DMS153 treated with DMSO at 0.1 percent for 48 hours (cell line): ENCODE measurements at regions not wholly inside any gene's neighbourhood (a gene's known extent, or its start where the extent isn't known, plus 50 kb on each side); places are given as distances from the start of the nearest gene placed in this dataset.
"Not testable (repeated sequence)": the region's sequence is repeated elsewhere in the genome, so short reads cannot be mapped to it uniquely, and the experiment has no call there.

Experiments
- DNase-seq: peaks from one replicate; lab custom pipeline; 2025; ENCODE audit not compliant: unreplicated experiment; lab: John Stamatoyannopoulos, UW

- DNase-seq: no peak
Observed at GRCh38 chr22:47401976-47402770, 639.7 kb downstream of the TBC1D22A start.

- DNase-seq: no peak
Observed at GRCh38 chr22:47401592-47401898, 639.1 kb downstream of the TBC1D22A start.

- no peak for DNase-seq
Observed at GRCh38 chr22:47400701-47401591, 638.5 kb downstream of the TBC1D22A start.

- not testable (repeated sequence) for DNase-seq
Observed at GRCh38 chr22:47400131-47400530, 637.7 kb downstream of the TBC1D22A start.

DNA sequence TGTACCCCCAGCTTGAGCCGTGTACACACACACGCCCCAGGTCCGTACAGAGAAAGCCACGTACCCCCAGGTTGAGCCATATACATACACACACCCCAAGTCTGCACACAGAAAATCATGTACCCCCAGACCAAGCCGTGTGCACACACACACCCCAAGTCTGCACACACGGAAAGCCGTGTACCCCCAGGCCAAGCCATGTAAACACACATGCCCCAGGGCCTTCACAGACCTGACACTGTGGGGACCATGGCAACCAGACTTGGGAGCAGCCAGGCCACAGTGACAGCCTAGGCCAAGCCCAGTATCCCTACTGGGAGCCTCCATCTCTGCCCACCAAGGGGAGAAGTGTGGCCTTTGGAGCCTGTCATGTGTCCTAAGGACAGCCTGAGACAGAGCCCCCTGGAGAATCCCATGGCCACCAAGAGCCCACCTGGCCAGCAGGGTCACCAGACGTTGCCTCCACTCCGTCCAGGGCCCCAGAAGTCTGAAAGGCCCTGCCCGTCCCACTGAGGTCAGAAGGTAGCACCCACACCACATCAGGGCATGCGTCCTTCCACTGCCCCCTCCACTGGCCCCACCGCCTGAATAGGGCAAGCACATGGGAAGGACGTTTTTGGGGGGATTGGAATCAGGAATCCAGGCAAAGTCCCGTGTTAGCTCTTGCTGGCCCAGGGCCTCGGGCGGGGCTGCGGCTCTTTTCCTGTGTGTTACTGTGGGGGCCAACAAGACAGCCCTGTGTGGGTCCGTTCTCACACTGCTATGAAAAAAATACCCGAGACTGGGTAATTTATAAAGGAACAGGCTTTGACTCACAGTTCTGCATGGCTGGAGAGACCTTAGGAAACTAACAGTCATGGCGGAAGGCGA, 636.7 kb downstream of the TBC1D22A start:
- no peak for DNase-seq

DNA sequence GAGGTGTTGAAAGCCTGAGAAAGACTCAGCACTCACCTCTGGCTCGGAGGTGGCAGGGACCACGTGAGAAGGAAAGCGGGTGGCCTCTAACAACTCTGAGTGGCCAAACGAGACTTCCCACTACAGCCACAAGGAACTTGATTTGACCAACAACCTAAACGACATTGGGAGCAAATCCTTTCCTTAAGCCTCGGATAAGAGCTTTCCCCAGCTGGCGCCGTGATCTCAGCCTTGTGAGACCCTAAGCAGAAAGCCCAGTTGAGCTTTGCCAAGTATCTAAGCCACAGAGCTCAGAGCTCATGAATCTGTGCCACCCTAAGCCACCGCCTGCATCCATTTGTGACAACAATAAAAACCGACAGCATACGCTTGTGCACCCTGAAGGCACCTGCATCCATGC, 636.0 kb downstream of the TBC1D22A start:
- no peak for DNase-seq

- no peak for DNase-seq
Observed at GRCh38 chr22:47397673-47398072, 635.2 kb downstream of the TBC1D22A start.

GRCh38 chr22:47396515-47396914, 634.1 kb downstream of the TBC1D22A start:
- DNase-seq: no peak

- no peak for DNase-seq
Observed at GRCh38 chr22:47396105-47396504, 633.7 kb downstream of the TBC1D22A start.

GRCh38 chr22:47395481-47395880, 633.0 kb downstream of the TBC1D22A start:
- DNase-seq: peak; percentile 91

DNA sequence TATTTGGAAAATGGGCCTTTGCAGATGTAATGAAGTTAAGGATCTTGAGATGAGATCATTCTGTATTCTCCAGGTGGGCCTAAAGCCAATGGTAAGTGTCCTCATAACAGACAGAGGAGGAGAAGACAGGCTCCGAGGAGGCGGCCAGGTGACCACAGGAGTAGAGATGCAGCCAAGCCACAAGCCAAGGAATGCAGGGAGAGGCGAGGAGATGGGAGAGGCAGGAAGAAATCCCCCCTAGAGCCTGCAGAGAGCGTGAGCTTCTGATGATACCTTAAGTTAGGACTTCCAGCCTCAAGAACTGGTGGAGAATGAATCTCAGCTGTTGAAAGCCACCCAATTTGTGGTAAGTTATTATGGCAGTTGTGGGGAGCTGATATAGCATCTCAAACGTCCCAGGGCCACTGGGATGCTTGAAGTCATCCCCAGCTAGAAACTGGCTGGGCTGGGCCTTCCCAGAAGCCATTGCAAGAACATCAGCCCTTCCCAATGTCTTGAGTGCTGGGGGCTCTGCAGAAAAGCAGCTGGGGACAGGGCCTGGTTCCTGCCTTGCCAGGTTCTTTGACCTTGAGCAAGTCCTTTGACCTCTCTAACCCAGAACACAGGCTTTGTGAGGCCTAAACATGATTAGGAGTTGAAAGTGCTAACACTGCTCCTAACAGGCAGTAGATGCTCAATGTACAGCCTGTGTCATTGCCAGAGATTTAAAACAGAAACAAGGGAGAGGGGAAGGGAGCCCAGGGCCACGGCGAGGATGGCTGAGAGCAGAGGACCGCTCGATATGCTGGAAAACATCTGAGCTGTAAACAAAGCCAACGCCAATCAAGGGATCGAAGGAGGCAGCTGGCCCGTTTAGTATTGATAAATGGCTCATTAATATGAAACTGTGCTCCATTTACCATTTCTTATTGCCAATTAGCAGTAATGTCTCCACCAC, 632.3 kb downstream of the TBC1D22A start:
- no peak for DNase-seq

DNA sequence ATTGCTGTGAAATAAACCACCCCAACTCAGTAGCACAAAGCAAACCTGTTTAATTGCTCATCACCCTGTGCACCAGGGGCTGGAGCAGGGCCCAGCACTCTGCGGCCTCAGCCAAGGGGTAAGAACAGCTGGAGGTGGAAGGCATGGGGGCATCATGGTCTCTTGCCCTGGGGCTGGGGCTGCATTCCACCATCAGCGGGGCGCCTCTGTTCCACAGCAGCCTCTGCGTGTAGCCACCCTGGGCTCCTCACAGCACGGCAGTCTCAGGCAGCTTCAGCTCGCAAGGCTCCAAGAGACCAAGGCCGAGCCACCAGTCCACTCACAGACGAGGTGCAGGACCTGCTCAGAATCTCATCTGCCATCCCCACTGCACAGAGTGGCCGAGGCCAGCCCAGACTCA, 630.7 kb downstream of the TBC1D22A start:
- DNase-seq: no peak

- DNase-seq: no peak
Observed at GRCh38 chr22:47392729-47393128, 630.3 kb downstream of the TBC1D22A start.

DNA sequence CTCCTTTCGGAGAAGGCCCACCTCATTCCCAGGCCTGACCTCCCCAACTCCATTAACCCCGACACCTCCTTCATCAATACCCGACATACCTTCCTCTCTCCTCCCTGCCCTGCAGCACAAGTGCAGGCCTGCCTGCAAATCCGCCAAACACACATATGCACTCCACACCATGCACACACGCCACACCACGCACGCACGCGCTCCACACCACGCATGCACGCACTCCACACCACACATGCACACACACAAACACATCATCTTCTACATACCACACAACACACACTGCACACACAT, 629.6 kb downstream of the TBC1D22A start:
- no peak for DNase-seq

DNA sequence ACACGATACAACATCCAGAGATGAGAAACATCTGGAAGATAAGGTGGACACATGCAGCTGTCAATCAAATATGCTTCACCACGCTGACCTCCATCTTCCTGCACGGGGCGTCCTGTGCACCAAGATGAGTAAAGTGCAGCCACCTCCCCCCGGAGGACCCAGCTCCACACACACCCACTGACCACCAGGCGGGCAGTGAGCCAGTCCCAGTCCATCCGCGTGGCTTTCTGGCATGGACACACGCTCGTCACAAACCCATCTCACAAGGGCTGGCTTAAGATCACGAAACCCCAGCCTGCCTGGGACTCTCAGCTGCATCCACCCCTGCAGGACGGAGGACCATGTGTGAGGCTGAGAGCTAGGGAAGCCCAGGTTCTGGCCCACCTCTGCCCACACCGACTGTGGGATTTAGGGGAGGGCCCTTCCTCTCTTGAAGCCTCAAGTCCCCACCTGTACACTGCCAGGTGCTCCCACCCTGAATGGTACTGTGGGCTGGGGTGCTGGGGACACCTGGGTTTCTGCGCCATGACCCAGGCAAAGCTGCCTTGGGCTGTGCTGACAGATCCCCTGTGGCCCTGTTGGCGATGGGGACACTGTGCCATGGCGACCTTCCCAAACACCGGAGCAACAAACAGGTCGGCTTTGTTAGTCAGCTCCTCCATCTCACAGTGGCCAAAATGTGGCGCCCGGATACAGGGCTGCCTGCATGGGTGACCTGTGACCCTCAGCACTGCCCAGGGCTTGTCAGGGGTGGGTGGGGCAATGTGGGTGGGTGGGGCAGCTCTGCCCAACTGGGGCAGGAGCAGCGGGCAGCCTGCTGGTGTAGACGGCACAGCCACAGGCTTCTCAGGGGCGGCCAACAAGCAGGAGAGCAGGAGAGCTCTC, 629.0 kb downstream of the TBC1D22A start:
- no peak for DNase-seq

GRCh38 chr22:47390026-47390970, 627.8 kb downstream of the TBC1D22A start:
- no peak for DNase-seq

DNA sequence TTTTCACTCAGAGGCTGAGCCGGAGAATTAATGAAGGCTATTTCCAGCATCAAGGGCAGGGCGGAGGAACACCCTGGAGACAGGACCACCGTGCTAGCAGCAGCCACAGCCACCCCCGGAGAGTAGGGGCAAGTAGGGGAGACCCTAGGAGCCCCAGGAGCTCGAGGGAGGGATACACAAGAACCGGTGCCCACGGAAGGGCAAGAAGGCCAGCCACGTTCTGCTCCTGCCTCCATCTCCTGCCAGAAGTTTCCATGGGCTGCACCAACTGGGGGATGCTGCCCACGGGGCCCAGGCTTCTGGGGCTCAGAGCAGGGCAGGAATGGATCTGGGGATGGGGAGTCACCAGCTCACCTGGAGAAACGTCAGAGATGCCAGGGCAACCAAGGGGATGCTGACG, 626.8 kb downstream of the TBC1D22A start:
- no peak for DNase-seq

- no peak for DNase-seq
Observed at GRCh38 chr22:47388778-47389177, 626.3 kb downstream of the TBC1D22A start.
